K562 (cell line): ENCODE measurements at regions not wholly inside any gene's neighbourhood (a gene's known extent, or its start where the extent isn't known, plus 50 kb on each side); places are given as distances from the start of the nearest gene placed in this dataset.

ENCODE experiments used
- ATAC-seq: fragments of 200-7000 bp; cut with Tn5 transposase; 3 replicates; pipeline ENCODE4 v1.9.1; 2020; ENCODE audit warnings: moderate library complexity
- BruUV-seq: library from RNA; stranded (reverse); fragments of 400-500 nt; replicated peaks from 2 replicates; lab custom pipeline; 2021; lab: Mats Ljungman, UMichigan
- CTCF ChIA-PET: fragments of 300-600 bp; formaldehyde crosslinking; extraction: SDS; loops from one replicate; lab custom pipeline; 2021; ENCODE audit warnings: low intra/inter-chr PET ratio; lab: Yijun Ruan, JAX
- POLR2A ChIA-PET: fragments of 300-600, 350-650 bp; sonication (Branson Sonifier 250); formaldehyde crosslinking; extraction: SDS; loops from one replicate; lab custom pipeline; 2021; ENCODE audit warnings: antibody characterized with exemption, inconsistent platforms; lab: Yijun Ruan, JAX
- DNase-seq, 4 experiments: peaks; one replicate each; pipeline versions ENCODE4 v3.0.0 to v3.0.0-alpha.2; 2011 to 2018; ENCODE audit warnings: low spot score in 3 of 4, mixed read lengths in 3 of 4; ENCODE audit errors: extremely low read depth in 1 of 4
- FAIRE-seq: peaks from 2 replicates; lab custom pipeline; 2011; peaks lifted over from hg19 to GRCh38; lab: Jason Lieb, UNC
- H2AFZ ChIP-seq: 2 replicates; pipeline ENCODE4 v1.6.0; 2011; ENCODE audit warnings: low read depth, low read length, control low read depth, inconsistent platforms
- H3K27ac ChIP-seq: fragments of 200-600 bp; 3 replicates; pipeline ENCODE4 v1.8.0; 2011; ENCODE audit warnings: low read depth, mild to moderate bottlenecking, control low read depth, inconsistent platforms, low read length, moderate library complexity, mixed read lengths; ENCODE audit errors: extremely low read depth
- H3K27me3 ChIP-seq, 2 experiments: fragments of 300-600 bp in 1 of 2; 2 replicates in 1 of 2; 3 replicates in 1 of 2; pipeline versions ENCODE4 v1.6.0 to v1.8.0; 2011; ENCODE audit warnings: inconsistent platforms in 2 of 2, low read length in 2 of 2, mild to moderate bottlenecking in 1 of 2, mixed read lengths in 1 of 2, moderate library complexity in 1 of 2; ENCODE audit not compliant: control insufficient read depth in 2 of 2, insufficient read depth in 2 of 2
- H3K36me3 ChIP-seq: fragments of 300-600 bp; 3 replicates; pipeline ENCODE4 v1.8.0; 2011; ENCODE audit warnings: mild to moderate bottlenecking, low read length, inconsistent platforms; ENCODE audit not compliant: control insufficient read depth, insufficient read depth
- H3K4me1 ChIP-seq, 2 experiments: fragments of 200-600 bp in 1 of 2; replicated peaks in 1 of 2; 2 replicates in 1 of 2; 3 replicates in 1 of 2; pipeline versions ENCODE4 v1.5.1 to v1.8.0; 2011; ENCODE audit warnings: inconsistent platforms in 2 of 2, low read length in 2 of 2, mild to moderate bottlenecking in 1 of 2, mixed read lengths in 1 of 2, moderate library complexity in 1 of 2; ENCODE audit not compliant: control insufficient read depth in 2 of 2, insufficient read depth in 2 of 2
- H3K4me2 ChIP-seq: 2 replicates; pipeline ENCODE4 v1.6.1; 2011; ENCODE audit warnings: low read length, control low read depth, inconsistent platforms, mixed read lengths; ENCODE audit not compliant: insufficient read depth
- H3K4me3 ChIP-seq: fragments of 200-600 bp; sonication (generic), shearing (Covaris generic); 2 replicates; pipeline ENCODE4 v1.5.1; 2016; ENCODE audit warnings: control low read depth, inconsistent platforms
- H3K79me2 ChIP-seq: fragments of 200-600 bp; 3 replicates; pipeline ENCODE4 v1.8.0; 2011; ENCODE audit warnings: low read length, inconsistent platforms; ENCODE audit not compliant: control insufficient read depth, insufficient read depth
- H3K9ac ChIP-seq, 2 experiments: 2 replicates each; pipeline versions ENCODE4 v1.6.0 to v1.6.1; 2011; ENCODE audit warnings: low read depth in 2 of 2, low read length in 2 of 2, control low read depth in 1 of 2, inconsistent platforms in 1 of 2, mild to moderate bottlenecking in 1 of 2, mixed read lengths in 1 of 2; ENCODE audit not compliant: insufficient read depth in 1 of 2
- H3K9me1 ChIP-seq: one replicate; pipeline ENCODE4 v1.6.0; 2011; ENCODE audit warnings: inconsistent platforms, mild to moderate bottlenecking, low read length, moderate library complexity; ENCODE audit not compliant: control insufficient read depth, insufficient read depth
- H3K9me3 ChIP-seq: replicated peaks from 2 replicates; pipeline ENCODE4 v1.5.1; 2011; ENCODE audit warnings: low read depth, low read length, inconsistent platforms; ENCODE audit not compliant: control insufficient read depth, insufficient read depth
- H4K20me1 ChIP-seq: replicated peaks from 2 replicates; pipeline ENCODE4 v1.6.1; 2011; ENCODE audit warnings: low read length, inconsistent platforms, mixed read lengths; ENCODE audit not compliant: control insufficient read depth, insufficient read depth
- HDAC3 ChIP-seq: fragments of 450-650 bp; IDR thresholded peaks from 2 replicates; pipeline ENCODE4 v1.6.1; 2018; ENCODE audit warnings: borderline replicate concordance, mild to moderate bottlenecking, moderate library complexity; ENCODE audit not compliant: partially characterized antibody
- KLF13 ChIP-seq: fragments of 450-650 bp; IDR thresholded peaks from 2 replicates; pipeline ENCODE4 v1.6.1; 2016; ENCODE audit warnings: missing genetic modification characterization, low read depth, mild to moderate bottlenecking, missing compliant biosample characterization, moderate library complexity, borderline replicate concordance
- TFAM ChIP-seq: fragments of 250-450 bp; sonication (Bioruptor Pico); conservative IDR thresholded peaks from 2 replicates; pipeline ENCODE4 v1.5.0; 2021; ENCODE audit warnings: mild to moderate bottlenecking, moderate library complexity
- THRAP3 ChIP-seq: fragments of 450-650 bp; IDR thresholded peaks from 2 replicates; pipeline ENCODE4 v1.6.1; 2016; ENCODE audit warnings: mild to moderate bottlenecking, inconsistent platforms, borderline replicate concordance
- ZNF561 ChIP-seq: fragments of 450-650 bp; formaldehyde crosslinking; conservative IDR thresholded peaks from 2 replicates; pipeline ENCODE4 v1.4.0; 2020; ENCODE audit warnings: mild to moderate bottlenecking, moderate library complexity
- ZNF583 ChIP-seq: fragments of 250-450 bp; sonication (Bioruptor Pico); IDR thresholded peaks from 2 replicates; pipeline ENCODE4 v1.4.0; 2020
- ZNF644 ChIP-seq: fragments of 200-800 bp; sonication (Bioruptor generic); IDR thresholded peaks from 2 replicates; pipeline ENCODE4 v1.6.1; 2016; ENCODE audit warnings: low read depth, missing genetic modification characterization, missing compliant biosample characterization
- ZNF655 ChIP-seq: fragments of 250-450 bp; sonication (Bioruptor Pico); IDR thresholded peaks from 2 replicates; pipeline ENCODE4 v1.5.0; 2021
- WGBS: fragments of 100-300 bp; shearing (Covaris generic); methylation state at CpG from one replicate; pipeline ENCODE4 v1.1.6; 2016; ENCODE audit warnings: low coverage, mixed read lengths; ENCODE audit not compliant: insufficient coverage; ENCODE audit errors: missing lambda C conversion rate; 5-methylcytosine and 5-hydroxymethylcytosine counted together
- in situ Hi-C: fragments of 300-500 bp; cut with MboI; formaldehyde crosslinking; loops from 4 replicates; pipeline ENCODE4 v1.15.0; 2018; ENCODE audit warnings: inconsistent platforms, mixed read lengths
- intact Hi-C: fragments of 100-400 bp; cut with micrococcal nuclease; formaldehyde crosslinking; loops from 2 replicates; pipeline ENCODE4 v1.14.2; 2022
- TF ChIP-seq, protein P1 (sequence below): fragments of 250-450 bp; sonication (Bioruptor Pico); IDR thresholded peaks from 2 replicates; pipeline ENCODE4 v1.5.0; 2020; ENCODE audit warnings: mild to moderate bottlenecking

- no peak for FAIRE-seq
- TF ChIP-seq ZNF655 (CRISPR knock-in tag) (no peak), KLF13 (tag) (no peak), THRAP3 (no peak), HDAC3 (no peak), ZNF644 (tag) (no peak), ZNF583 (CRISPR knock-in tag) (no peak), TFAM (no peak), ZNF561 (CRISPR knock-in tag) (no peak)
- TF ChIP-seq, protein P1, sequence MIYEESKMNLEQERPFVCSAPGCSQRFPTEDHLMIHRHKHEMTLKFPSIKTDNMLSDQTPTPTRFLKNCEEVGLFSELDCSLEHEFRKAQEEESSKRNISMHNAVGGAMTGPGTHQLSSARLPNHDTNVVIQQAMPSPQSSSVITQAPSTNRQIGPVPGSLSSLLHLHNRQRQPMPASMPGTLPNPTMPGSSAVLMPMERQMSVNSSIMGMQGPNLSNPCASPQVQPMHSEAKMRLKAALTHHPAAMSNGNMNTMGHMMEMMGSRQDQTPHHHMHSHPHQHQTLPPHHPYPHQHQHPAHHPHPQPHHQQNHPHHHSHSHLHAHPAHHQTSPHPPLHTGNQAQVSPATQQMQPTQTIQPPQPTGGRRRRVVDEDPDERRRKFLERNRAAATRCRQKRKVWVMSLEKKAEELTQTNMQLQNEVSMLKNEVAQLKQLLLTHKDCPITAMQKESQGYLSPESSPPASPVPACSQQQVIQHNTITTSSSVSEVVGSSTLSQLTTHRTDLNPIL (CRISPR knock-in tag), result no peak
- WGBS, result 2% methylated on average over 5 of the region's 6 CpGs
- no peaks in the 10 kb centered on the region for H4K20me1 ChIP-seq
- no peaks in the 10 kb centered on the region for H3K4me1 ChIP-seq
- intact Hi-C loops (no loop called here), in situ Hi-C loops (no loop called here)
- no peak overlapping the region for H2AFZ ChIP-seq
- no TSS peak for BruUV-seq
- CTCF ChIA-PET, result no interaction called here
- no peak for ATAC-seq
- no peak for DNase-seq
- no peaks in the 10 kb centered on the region for H3K9me3 ChIP-seq
- H3K27me3 ChIP-seq, result no peaks in the 10 kb centered on the region
- POLR2A ChIA-PET, result no interaction called here
- H3K4me2 ChIP-seq, result no peak overlapping the region
- no peak overlapping the region for H3K4me3 ChIP-seq
- H3K79me2 ChIP-seq, result no peaks in the 10 kb centered on the region
- H3K36me3 ChIP-seq, result no peaks in the 10 kb centered on the region
- no peak overlapping the region for H3K27ac ChIP-seq
- H3K9me1 ChIP-seq, result no peaks in the 10 kb centered on the region
- no peak overlapping the region for H3K9ac ChIP-seq
These were observed 465.4 kb upstream of the BTBD3 start for GRCh38 chr20:11452326-11452725.
